HepG2 (cell line): ENCODE measurements at regions not wholly inside any gene's neighbourhood (a gene's known extent, or its start where the extent isn't known, plus 50 kb on each side); places are given as distances from the start of the nearest gene placed in this dataset.
A peak's percentile ranks its signal among the peaks of the same experiment; 100 is the strongest.

Experiments used
- ATAC-seq: fragments of 200-7000 bp; cut with Tn5 transposase; 3 replicates; pipeline ENCODE4 v1.9.1; 2020; ENCODE audit warnings: mild to moderate bottlenecking, moderate library complexity
- BruUV-seq: library from RNA; stranded (reverse); fragments of 400-500 nt; replicated peaks from 2 replicates; lab custom pipeline; 2021; lab: Mats Ljungman, UMichigan
- CTCF ChIA-PET: fragments of 300-600 bp; formaldehyde crosslinking; extraction: SDS; loops from one replicate; lab custom pipeline; 2021; ENCODE audit warnings: low total read pairs, inconsistent platforms, low intra/inter-chr PET ratio; lab: Yijun Ruan, JAX
- POLR2A ChIA-PET: fragments of 350-600 bp; sonication (Branson Sonifier 250); formaldehyde crosslinking; loops from one replicate; lab custom pipeline; 2020; ENCODE audit warnings: antibody characterized with exemption, inconsistent platforms; lab: Yijun Ruan, JAX
- DNase-seq: peaks from one replicate; pipeline ENCODE4 v3.0.0-alpha.2; 2015; ENCODE audit warnings: low spot score
- FAIRE-seq: peaks from 3 replicates; lab custom pipeline; 2011; peaks lifted over from hg19 to GRCh38; lab: Jason Lieb, UNC
- H2AFZ ChIP-seq: one replicate; pipeline ENCODE4 v1.6.1; 2011; ENCODE audit warnings: low read length, inconsistent platforms
- H3K27ac ChIP-seq: fragments of 300-600 bp; 3 replicates; pipeline ENCODE4 v1.8.0; 2011; ENCODE audit warnings: mixed run types, mild to moderate bottlenecking, mixed read lengths, low read length, inconsistent platforms; ENCODE audit not compliant: insufficient read depth; ENCODE audit errors: extremely low read length
- H3K27me3 ChIP-seq, 2 experiments: fragments of 200-600 bp in 1 of 2; 2 replicates in 1 of 2; 3 replicates in 1 of 2; pipeline versions ENCODE4 v1.6.0 to v1.8.0; 2011; ENCODE audit warnings: low read length in 2 of 2, mild to moderate bottlenecking in 2 of 2, moderate library complexity in 2 of 2, inconsistent platforms in 1 of 2; ENCODE audit not compliant: insufficient read depth in 2 of 2, control insufficient read depth in 1 of 2
- H3K36me3 ChIP-seq, 2 experiments: fragments of 200-600 bp in 1 of 2; replicated peaks in 1 of 2; 2 replicates in 1 of 2; 3 replicates in 1 of 2; pipeline versions ENCODE4 v1.5.1 to v1.8.0; 2011; ENCODE audit warnings: low read length in 2 of 2, inconsistent platforms in 1 of 2; ENCODE audit not compliant: insufficient read depth in 2 of 2, control insufficient read depth in 1 of 2
- H3K4me1 ChIP-seq: 2 replicates; pipeline ENCODE4 v1.5.1; 2012; ENCODE audit warnings: low read length, inconsistent platforms; ENCODE audit not compliant: insufficient read depth
- H3K4me2 ChIP-seq: 2 replicates; pipeline ENCODE4 v1.6.0; 2011; ENCODE audit warnings: low read depth, low read length, inconsistent platforms
- H3K4me3 ChIP-seq, 3 experiments: fragments of 200-600 bp in 1 of 3; sonication (generic), shearing (Covaris generic) in 1 of 3; replicated peaks in 1 of 3; 2 replicates each; pipeline ENCODE4 v1.5.1; 2011 to 2016; ENCODE audit warnings: low read length in 3 of 3, inconsistent platforms in 2 of 3, low read depth in 2 of 3, mild to moderate bottlenecking in 2 of 3, control low read depth in 1 of 3, mixed read lengths in 1 of 3; ENCODE audit not compliant: insufficient read depth in 1 of 3
- H3K79me2 ChIP-seq: one replicate; pipeline ENCODE4 v1.6.1; 2011; ENCODE audit warnings: low read length, inconsistent platforms; ENCODE audit not compliant: insufficient read depth
- H3K9ac ChIP-seq: 2 replicates; pipeline ENCODE4 v1.6.0; 2011; ENCODE audit warnings: mild to moderate bottlenecking, low read depth, low read length, inconsistent platforms; ENCODE audit not compliant: insufficient read depth
- H3K9me3 ChIP-seq: 2 replicates; pipeline ENCODE4 v1.5.1; 2012; ENCODE audit warnings: mild to moderate bottlenecking, low read length
- H4K20me1 ChIP-seq: 2 replicates; pipeline ENCODE4 v1.6.0; 2011; ENCODE audit warnings: inconsistent platforms, mild to moderate bottlenecking, low read length, moderate library complexity; ENCODE audit not compliant: insufficient read depth
- ARNT2 ChIP-seq: sonication (generic); formaldehyde crosslinking; IDR thresholded peaks from 2 replicates; pipeline ENCODE4 v1.8.0; 2022; ENCODE audit warnings: mild to moderate bottlenecking, low read depth, missing genetic modification reagents, moderate library complexity
- DMAP1 ChIP-seq: IDR thresholded peaks from 2 replicates; pipeline ENCODE4 v1.6.1; 2016
- NCOR1 ChIP-seq: fragments of 200-600 bp; sonication (generic); IDR thresholded peaks from 2 replicates; pipeline ENCODE4 v1.7.0; 2017; ENCODE audit warnings: antibody characterized with exemption, low read length, borderline replicate concordance
- SMAD9 ChIP-seq: sonication (generic); formaldehyde crosslinking; IDR thresholded peaks from 2 replicates; pipeline ENCODE4 v1.5.1; 2020; ENCODE audit warnings: mild to moderate bottlenecking, missing genetic modification reagents
- SRSF1 ChIP-seq: fragments of 200-400 bp; formaldehyde crosslinking; optimal IDR thresholded peaks from 2 replicates; pipeline ENCODE3; 2017; ENCODE audit warnings: mild to moderate bottlenecking, low read depth, low read length, moderate library complexity
- TBX2 ChIP-seq: sonication (generic); formaldehyde crosslinking; IDR thresholded peaks from 2 replicates; pipeline ENCODE4 v1.5.0; 2020; ENCODE audit warnings: missing genetic modification reagents, mild to moderate bottlenecking, borderline replicate concordance
- TOE1 ChIP-seq: sonication (generic); formaldehyde crosslinking; IDR thresholded peaks from 2 replicates; pipeline ENCODE4 v1.4.0; 2020; ENCODE audit warnings: mild to moderate bottlenecking, missing genetic modification reagents
- YEATS4 ChIP-seq: sonication (generic); formaldehyde crosslinking; IDR thresholded peaks from 2 replicates; pipeline ENCODE4 v1.4.0; 2020; ENCODE audit warnings: missing genetic modification reagents, borderline replicate concordance
- ZNF746 ChIP-seq: sonication (generic); formaldehyde crosslinking; IDR thresholded peaks from 2 replicates; pipeline ENCODE4 v1.8.0; 2022; ENCODE audit warnings: mild to moderate bottlenecking, missing genetic modification reagents
- WGBS: methylation state at CpG from one replicate; pipeline ENCODE4 v1.1.6; 2017; ENCODE audit warnings: low lambda C conversion rate; 5-methylcytosine and 5-hydroxymethylcytosine counted together
- in situ Hi-C: cut with HindIII; loops from 2 replicates; pipeline ENCODE4 v1.10.0; 2017; ENCODE audit warnings: low pct_unique_long_range_greater_than_20kb; ENCODE audit not compliant: extremely low pct_ligation_motif_present
- intact Hi-C: fragments of 100-400 bp; cut with micrococcal nuclease; formaldehyde crosslinking; loops from one replicate; pipeline ENCODE4 v1.10.0; 2022; ENCODE audit not compliant: unreplicated experiment
- TF ChIP-seq, protein P1 (sequence below): sonication (generic); formaldehyde crosslinking; IDR thresholded peaks from 2 replicates; pipeline ENCODE4 v1.4.0; 2020; ENCODE audit warnings: mild to moderate bottlenecking, low read depth, missing genetic modification reagents
- TF ChIP-seq, protein P2 (sequence below): sonication (generic); formaldehyde crosslinking; IDR thresholded peaks from 2 replicates; pipeline ENCODE4 v1.8.1; 2022; ENCODE audit warnings: low read depth, mild to moderate bottlenecking, missing genetic modification reagents
- TF ChIP-seq, protein P3 (sequence below): sonication (generic); formaldehyde crosslinking; IDR thresholded peaks from 2 replicates; pipeline ENCODE4 v1.8.0; 2022; ENCODE audit warnings: mild to moderate bottlenecking, missing genetic modification reagents

DNA sequence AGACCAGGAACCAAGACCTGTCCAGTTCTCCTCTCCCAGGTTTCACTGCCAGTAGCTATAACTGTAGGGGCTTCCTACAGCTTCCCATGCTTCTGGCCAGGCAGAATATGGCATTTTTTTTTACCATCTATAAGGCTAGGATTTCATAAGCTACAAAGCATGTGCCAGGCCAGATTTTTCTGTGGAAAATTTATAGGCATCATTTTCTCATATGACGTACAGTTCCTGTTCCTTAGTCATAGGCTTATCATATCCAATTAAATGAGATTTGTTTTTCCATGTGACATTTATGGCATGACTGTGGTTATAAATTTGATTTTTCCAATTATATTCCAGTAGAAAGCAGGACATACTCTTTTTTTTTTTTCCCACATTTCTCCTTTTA is 208.6 kb upstream of the NPY start:
- no peaks in the 10 kb centered on the region for H3K36me3 ChIP-seq
- H3K9ac ChIP-seq: no peak overlapping the region
- no peak overlapping the region for H3K27ac ChIP-seq
- DNase-seq (no peak), ATAC-seq (no peak; the same call in 2 of the 3 replicates), FAIRE-seq (no peak)
- WGBS: 92% methylated on average over 1 of the region's 1 CpG
- CTCF ChIA-PET: no interaction called here
- H3K4me3 ChIP-seq: peak overlapping the region in 2 of 3 experiments; percentile 44 to 48; a peak in 1 of 6 replicates
- no peaks in the 10 kb centered on the region for H4K20me1 ChIP-seq
- H3K27me3 ChIP-seq: no peaks in the 10 kb centered on the region
- intact Hi-C loops (no loop called here), in situ Hi-C loops (no loop called here)
- TF ChIP-seq TBX2 (CRISPR knock-in tag) (no peak), NCOR1 (no peak), ARNT2 (no peak), TOE1 (no peak), ZNF746 (CRISPR knock-in tag) (no peak), YEATS4 (CRISPR knock-in tag) (no peak), SMAD9 (CRISPR knock-in tag) (no peak), SRSF1 (no peak), DMAP1 (no peak)
- TF ChIP-seq, protein P1, sequence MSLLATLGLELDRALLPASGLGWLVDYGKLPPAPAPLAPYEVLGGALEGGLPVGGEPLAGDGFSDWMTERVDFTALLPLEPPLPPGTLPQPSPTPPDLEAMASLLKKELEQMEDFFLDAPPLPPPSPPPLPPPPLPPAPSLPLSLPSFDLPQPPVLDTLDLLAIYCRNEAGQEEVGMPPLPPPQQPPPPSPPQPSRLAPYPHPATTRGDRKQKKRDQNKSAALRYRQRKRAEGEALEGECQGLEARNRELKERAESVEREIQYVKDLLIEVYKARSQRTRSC: no peak
- TF ChIP-seq, protein P2, sequence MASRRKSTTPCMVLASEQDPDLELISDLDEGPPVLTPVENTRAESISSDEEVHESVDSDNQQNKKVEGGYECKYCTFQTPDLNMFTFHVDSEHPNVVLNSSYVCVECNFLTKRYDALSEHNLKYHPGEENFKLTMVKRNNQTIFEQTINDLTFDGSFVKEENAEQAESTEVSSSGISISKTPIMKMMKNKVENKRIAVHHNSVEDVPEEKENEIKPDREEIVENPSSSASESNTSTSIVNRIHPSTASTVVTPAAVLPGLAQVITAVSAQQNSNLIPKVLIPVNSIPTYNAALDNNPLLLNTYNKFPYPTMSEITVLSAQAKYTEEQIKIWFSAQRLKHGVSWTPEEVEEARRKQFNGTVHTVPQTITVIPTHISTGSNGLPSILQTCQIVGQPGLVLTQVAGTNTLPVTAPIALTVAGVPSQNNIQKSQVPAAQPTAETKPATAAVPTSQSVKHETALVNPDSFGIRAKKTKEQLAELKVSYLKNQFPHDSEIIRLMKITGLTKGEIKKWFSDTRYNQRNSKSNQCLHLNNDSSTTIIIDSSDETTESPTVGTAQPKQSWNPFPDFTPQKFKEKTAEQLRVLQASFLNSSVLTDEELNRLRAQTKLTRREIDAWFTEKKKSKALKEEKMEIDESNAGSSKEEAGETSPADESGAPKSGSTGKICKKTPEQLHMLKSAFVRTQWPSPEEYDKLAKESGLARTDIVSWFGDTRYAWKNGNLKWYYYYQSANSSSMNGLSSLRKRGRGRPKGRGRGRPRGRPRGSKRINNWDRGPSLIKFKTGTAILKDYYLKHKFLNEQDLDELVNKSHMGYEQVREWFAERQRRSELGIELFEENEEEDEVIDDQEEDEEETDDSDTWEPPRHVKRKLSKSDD (CRISPR knock-in tag): no peak
- TF ChIP-seq, protein P3, sequence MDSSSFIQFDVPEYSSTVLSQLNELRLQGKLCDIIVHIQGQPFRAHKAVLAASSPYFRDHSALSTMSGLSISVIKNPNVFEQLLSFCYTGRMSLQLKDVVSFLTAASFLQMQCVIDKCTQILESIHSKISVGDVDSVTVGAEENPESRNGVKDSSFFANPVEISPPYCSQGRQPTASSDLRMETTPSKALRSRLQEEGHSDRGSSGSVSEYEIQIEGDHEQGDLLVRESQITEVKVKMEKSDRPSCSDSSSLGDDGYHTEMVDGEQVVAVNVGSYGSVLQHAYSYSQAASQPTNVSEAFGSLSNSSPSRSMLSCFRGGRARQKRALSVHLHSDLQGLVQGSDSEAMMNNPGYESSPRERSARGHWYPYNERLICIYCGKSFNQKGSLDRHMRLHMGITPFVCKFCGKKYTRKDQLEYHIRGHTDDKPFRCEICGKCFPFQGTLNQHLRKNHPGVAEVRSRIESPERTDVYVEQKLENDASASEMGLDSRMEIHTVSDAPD: no peak
- no peaks in the 10 kb centered on the region for H3K9me3 ChIP-seq
- H2AFZ ChIP-seq: peak overlapping the region; percentile 16
- POLR2A ChIA-PET: no interaction called here
- H3K79me2 ChIP-seq: no peaks in the 10 kb centered on the region
- peaks cover 6% of the 10 kb centered on the region; the same call in 1 of the 2 replicates for H3K4me1 ChIP-seq
- BruUV-seq: no TSS peak
- H3K4me2 ChIP-seq: peak overlapping the region; percentile 63
